ENCODE measurements at regions not wholly inside any gene's neighbourhood (a gene's known extent, or its start where the extent isn't known, plus 50 kb on each side); places are given as distances from the start of the nearest gene placed in this dataset.
A peak's percentile ranks its signal among the peaks of the same experiment; 100 is the strongest.

- FAIRE-seq: no peak
- TF ChIP-seq SPI1 (IDR thresholded peaks at IDR 0.05; ENCODE audit: low read depth, low read length) (no peak), POLR2AphosphoS5 (IDR thresholded peaks at IDR 0.05; ENCODE audit: low read depth, low read length) (no peak), PAX5 (IDR thresholded peaks at IDR 0.05; ENCODE audit: insufficient read depth, low read length, severe bottlenecking) (no peak), TAF1 (IDR thresholded peaks at IDR 0.05; ENCODE audit: low read depth, low read length) (no peak), POU2F2 (IDR thresholded peaks at IDR 0.05; ENCODE audit: low read depth, low read length) (no peak), POLR2A (IDR thresholded peaks at IDR 0.05; ENCODE audit: low read depth, low read length) (no peak)
- DNase-seq (ENCODE audit: insufficient read length, low spot score): no peak
These were observed 470.1 kb upstream of the NR2F2 start for GRCh38 chr15:95860406-95860805.

DNA sequence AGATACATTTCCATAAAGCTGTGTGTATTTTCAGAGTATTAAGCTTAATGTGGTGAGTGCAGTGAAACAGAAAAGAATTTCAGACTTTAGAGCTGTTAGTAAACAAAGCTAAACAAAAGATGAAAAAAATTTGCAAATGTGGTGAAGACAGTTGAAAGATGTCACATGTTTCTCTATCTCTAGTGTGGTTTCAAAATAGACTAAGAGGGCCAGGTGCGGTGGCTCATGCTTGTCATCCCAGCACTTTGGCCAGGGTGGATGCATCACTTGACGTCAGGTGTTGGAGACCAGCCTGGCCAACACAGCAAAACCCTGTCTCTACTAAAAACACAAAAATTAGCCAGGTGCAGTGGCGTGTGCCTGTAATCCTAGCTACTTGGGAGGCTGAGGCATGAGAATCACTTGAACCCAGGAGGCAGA is 466.0 kb upstream of the NR2F2 start:
- FAIRE-seq: peak; percentile 56
- no peak for TF ChIP-seq POLR2AphosphoS5 (IDR thresholded peaks at IDR 0.05; ENCODE audit: low read depth, low read length)
- TF ChIP-seq PAX5 (IDR thresholded peaks at IDR 0.05; ENCODE audit: insufficient read depth, low read length, severe bottlenecking): no peak
- no peak for TF ChIP-seq POU2F2 (IDR thresholded peaks at IDR 0.05; ENCODE audit: low read depth, low read length)
- no peak for TF ChIP-seq POLR2A (IDR thresholded peaks at IDR 0.05; ENCODE audit: low read depth, low read length)
- no peak for TF ChIP-seq TAF1 (IDR thresholded peaks at IDR 0.05; ENCODE audit: low read depth, low read length)
- TF ChIP-seq SPI1 (IDR thresholded peaks at IDR 0.05; ENCODE audit: low read depth, low read length): no peak
- no peak for DNase-seq (ENCODE audit: insufficient read length, low spot score)

DNA sequence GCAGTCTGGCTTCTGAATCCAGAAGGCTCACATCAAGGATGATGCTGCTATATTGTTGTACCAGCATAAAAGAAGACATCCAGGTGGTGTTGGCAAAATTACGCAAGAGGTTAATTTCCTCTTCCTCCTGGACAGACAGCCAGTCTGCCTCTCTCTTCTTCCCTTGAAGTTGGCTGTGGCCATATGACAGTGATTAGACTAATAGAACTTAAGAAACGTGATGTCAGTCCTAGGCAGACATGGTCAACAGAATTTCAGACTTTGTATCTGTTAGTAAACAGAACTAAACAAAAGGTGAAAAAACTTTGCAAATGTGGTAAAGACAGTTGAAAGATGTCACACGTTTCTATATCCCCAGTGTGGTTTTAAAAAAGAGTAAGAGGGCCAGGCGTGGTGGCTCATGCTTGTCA is 465.2 kb upstream of the NR2F2 start:
- FAIRE-seq (peak; percentile 13), DNase-seq (ENCODE audit: insufficient read length, low spot score) (no peak)
- no peak for TF ChIP-seq PAX5 (IDR thresholded peaks at IDR 0.05; ENCODE audit: insufficient read depth, low read length, severe bottlenecking)
- no peak for TF ChIP-seq SPI1 (IDR thresholded peaks at IDR 0.05; ENCODE audit: low read depth, low read length)
- no peak for TF ChIP-seq POU2F2 (IDR thresholded peaks at IDR 0.05; ENCODE audit: low read depth, low read length)
- TF ChIP-seq POLR2AphosphoS5 (IDR thresholded peaks at IDR 0.05; ENCODE audit: low read depth, low read length): no peak
- TF ChIP-seq POLR2A (IDR thresholded peaks at IDR 0.05; ENCODE audit: low read depth, low read length): no peak
- TF ChIP-seq TAF1 (IDR thresholded peaks at IDR 0.05; ENCODE audit: low read depth, low read length): no peak

- DNase-seq (ENCODE audit: insufficient read length, low spot score): no peak
- FAIRE-seq: no peak
- TF ChIP-seq PAX5 (IDR thresholded peaks at IDR 0.05; ENCODE audit: insufficient read depth, low read length, severe bottlenecking) (no peak), POLR2A (IDR thresholded peaks at IDR 0.05; ENCODE audit: low read depth, low read length) (no peak), POU2F2 (IDR thresholded peaks at IDR 0.05; ENCODE audit: low read depth, low read length) (no peak), POLR2AphosphoS5 (IDR thresholded peaks at IDR 0.05; ENCODE audit: low read depth, low read length) (no peak), TAF1 (IDR thresholded peaks at IDR 0.05; ENCODE audit: low read depth, low read length) (no peak), SPI1 (IDR thresholded peaks at IDR 0.05; ENCODE audit: low read depth, low read length) (no peak)
These were observed 463.6 kb upstream of the NR2F2 start for GRCh38 chr15:95866711-95867440.

DNA sequence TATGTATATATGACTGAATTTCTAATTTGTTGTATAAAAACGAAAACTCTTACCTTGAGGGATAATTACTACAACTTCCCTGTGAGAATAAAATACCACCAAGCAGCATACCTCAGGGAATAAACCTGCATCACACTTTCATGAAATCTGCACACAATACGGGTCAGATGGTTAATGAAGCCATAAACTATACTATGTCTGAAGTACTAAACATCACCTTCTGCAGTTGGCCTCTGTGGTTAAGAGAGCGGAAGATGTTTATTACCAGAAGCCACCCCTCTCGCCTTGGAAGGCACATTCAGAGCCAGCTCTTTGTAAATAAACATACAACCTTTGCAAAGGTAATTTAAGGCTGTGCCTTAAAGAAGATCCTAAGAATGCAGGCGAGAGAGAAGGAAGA is 462.1 kb upstream of the NR2F2 start:
- TF ChIP-seq TAF1 (IDR thresholded peaks at IDR 0.05; ENCODE audit: low read depth, low read length): no peak
- FAIRE-seq (no peak), DNase-seq (ENCODE audit: insufficient read length, low spot score) (no peak)

DNA sequence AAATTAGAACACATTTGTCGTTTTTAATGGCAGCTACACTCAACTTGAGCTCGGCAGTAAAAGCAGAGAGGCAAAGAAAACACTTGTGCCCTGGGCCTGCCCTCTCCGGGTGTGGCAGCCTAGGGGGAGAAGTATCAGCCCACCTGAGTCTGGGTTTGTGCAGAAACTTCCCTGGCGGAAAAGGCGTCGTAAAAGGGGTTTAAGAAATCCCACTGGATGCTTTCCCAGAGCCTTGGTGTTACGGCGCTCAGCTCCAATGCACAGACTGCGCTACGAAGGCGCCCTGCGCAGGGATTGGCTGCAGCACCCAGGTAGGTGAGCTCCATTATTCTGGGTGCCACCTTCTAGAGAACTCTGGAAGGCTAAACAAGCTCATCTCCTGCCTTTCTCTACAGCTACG is 461.5 kb upstream of the NR2F2 start:
- TF ChIP-seq SPI1 (IDR thresholded peaks at IDR 0.05; ENCODE audit: low read depth, low read length) (no peak), POLR2AphosphoS5 (IDR thresholded peaks at IDR 0.05; ENCODE audit: low read depth, low read length) (no peak), POU2F2 (IDR thresholded peaks at IDR 0.05; ENCODE audit: low read depth, low read length) (no peak), POLR2A (IDR thresholded peaks at IDR 0.05; ENCODE audit: low read depth, low read length) (no peak), PAX5 (IDR thresholded peaks at IDR 0.05; ENCODE audit: insufficient read depth, low read length, severe bottlenecking) (no peak), TAF1 (IDR thresholded peaks at IDR 0.05; ENCODE audit: low read depth, low read length) (no peak)
- DNase-seq (ENCODE audit: insufficient read length, low spot score) (no peak), FAIRE-seq (no peak)

DNA sequence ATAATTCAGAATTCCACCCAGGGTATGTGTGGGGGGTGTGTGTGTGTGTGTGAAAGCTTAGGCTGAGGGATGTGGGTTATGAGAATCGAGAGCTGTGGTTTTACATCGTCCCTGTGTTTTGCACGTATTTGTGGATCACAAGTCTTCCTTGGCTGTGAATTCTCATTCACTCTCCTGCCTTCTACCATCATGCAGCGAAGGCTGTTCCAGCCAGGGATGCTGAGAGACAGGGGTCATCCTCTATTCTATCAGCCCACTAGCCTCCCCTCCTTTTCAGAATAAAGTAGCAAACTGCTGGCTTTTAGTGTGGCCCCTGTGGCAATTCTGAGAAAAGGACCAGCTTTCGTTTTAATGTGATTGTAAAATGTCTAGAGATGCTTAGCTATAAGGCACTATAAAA is 460.6 kb upstream of the NR2F2 start:
- DNase-seq (ENCODE audit: insufficient read length, low spot score) (no peak), FAIRE-seq (peak; percentile 78)
- TF ChIP-seq POU2F2 (IDR thresholded peaks at IDR 0.05; ENCODE audit: low read depth, low read length): no peak
- no peak for TF ChIP-seq POLR2AphosphoS5 (IDR thresholded peaks at IDR 0.05; ENCODE audit: low read depth, low read length)
- no peak for TF ChIP-seq PAX5 (IDR thresholded peaks at IDR 0.05; ENCODE audit: insufficient read depth, low read length, severe bottlenecking)
- TF ChIP-seq TAF1 (IDR thresholded peaks at IDR 0.05; ENCODE audit: low read depth, low read length): no peak
- no peak for TF ChIP-seq POLR2A (IDR thresholded peaks at IDR 0.05; ENCODE audit: low read depth, low read length)
- TF ChIP-seq SPI1 (IDR thresholded peaks at IDR 0.05; ENCODE audit: low read depth, low read length): 0 out of 2 replicates have a peak, but pooled peaks have one; percentile 5

- no peak for FAIRE-seq
These were observed 458.1 kb upstream of the NR2F2 start for GRCh38 chr15:95872366-95872771.

GRCh38 chr15:95874637-95875036 is 455.9 kb upstream of the NR2F2 start:
- no peak for TF ChIP-seq PAX5 (IDR thresholded peaks at IDR 0.05; ENCODE audit: insufficient read depth, low read length, severe bottlenecking)
- TF ChIP-seq SPI1 (IDR thresholded peaks at IDR 0.05; ENCODE audit: low read depth, low read length): no peak
- no peak for TF ChIP-seq TAF1 (IDR thresholded peaks at IDR 0.05; ENCODE audit: low read depth, low read length)
- no peak for TF ChIP-seq POLR2AphosphoS5 (IDR thresholded peaks at IDR 0.05; ENCODE audit: low read depth, low read length)
- no peak for TF ChIP-seq POU2F2 (IDR thresholded peaks at IDR 0.05; ENCODE audit: low read depth, low read length)
- TF ChIP-seq POLR2A (IDR thresholded peaks at IDR 0.05; ENCODE audit: low read depth, low read length): no peak
- DNase-seq (ENCODE audit: insufficient read length, low spot score) (no peak), FAIRE-seq (no peak)

More at GRCh38 chr15:95872366-95872771, 458.1 kb upstream of the NR2F2 start:
- TF ChIP-seq TAF1 (IDR thresholded peaks at IDR 0.05; ENCODE audit: low read depth, low read length) (no peak), POLR2A (IDR thresholded peaks at IDR 0.05; ENCODE audit: low read depth, low read length) (no peak), POU2F2 (IDR thresholded peaks at IDR 0.05; ENCODE audit: low read depth, low read length) (no peak), PAX5 (IDR thresholded peaks at IDR 0.05; ENCODE audit: insufficient read depth, low read length, severe bottlenecking) (no peak), SPI1 (IDR thresholded peaks at IDR 0.05; ENCODE audit: low read depth, low read length) (no peak), POLR2AphosphoS5 (IDR thresholded peaks at IDR 0.05; ENCODE audit: low read depth, low read length) (no peak)
- no peak for DNase-seq (ENCODE audit: insufficient read length, low spot score)

Data from GM12891 (cell line).